NCI-H510A (cell line): ENCODE measurements at regions not wholly inside any gene's neighbourhood (a gene's known extent, or its start where the extent isn't known, plus 50 kb on each side); places are given as distances from the start of the nearest gene placed in this dataset.

Experiments used
- DNase-seq: peaks from one replicate; lab custom pipeline; 2025; lab: John Stamatoyannopoulos, UW

DNA sequence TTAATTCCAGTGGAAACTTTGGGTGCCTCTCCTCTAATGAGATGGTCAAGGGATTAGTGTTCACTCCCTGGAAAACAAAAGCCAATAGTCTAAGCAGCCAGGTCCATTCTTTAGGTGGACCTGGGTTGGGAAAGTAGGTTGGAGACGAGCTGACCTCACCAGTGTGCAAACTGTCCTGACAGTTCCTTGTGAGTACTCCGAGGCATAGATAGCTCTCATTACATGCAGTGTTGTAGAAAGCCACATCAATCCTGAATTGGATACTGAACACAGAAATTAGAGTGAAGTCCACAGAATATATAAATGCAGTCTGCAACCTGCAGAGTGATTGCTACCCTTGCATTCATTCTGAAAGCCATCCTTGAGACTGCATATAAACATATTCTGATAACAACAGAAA lies 675.1 kb upstream of the CXADR start:
- no peak for DNase-seq

DNA sequence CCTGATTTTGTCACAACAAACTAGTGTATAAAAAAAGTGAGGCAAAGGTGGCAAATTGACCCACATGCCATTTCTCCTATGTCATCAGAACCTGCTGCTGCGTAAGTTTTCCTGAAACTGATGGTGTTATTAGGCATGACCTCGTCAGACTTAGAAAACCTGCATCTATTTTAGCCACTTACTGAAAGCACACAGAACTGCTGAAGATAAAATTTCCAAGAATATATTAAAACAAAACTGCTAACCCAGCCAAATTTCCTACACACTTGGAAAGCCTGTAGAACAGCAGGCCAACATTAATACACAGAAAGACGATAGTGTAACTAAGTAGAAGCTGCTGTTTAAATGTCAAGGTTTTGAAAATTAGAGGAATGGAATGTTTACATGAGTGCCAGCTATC lies 674.5 kb upstream of the CXADR start:
- no peak for DNase-seq

DNA sequence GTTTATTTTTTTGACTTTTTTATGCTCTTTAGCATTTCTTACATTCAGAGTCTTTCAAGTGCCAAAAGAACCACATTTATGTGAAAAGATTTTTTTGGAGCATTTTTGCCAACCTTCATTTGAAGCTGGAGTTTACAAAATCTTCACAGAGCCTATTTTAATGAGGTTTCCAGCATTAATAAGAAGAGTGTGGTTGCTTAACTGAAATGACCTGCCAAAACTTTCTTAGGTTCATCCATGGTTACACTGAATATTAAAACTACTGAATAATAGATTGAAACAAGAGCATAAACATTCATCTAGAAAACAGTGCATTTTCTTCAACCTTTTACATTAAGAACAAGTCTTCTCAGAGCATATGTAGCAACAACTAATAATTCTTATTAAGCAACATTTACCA lies 672.3 kb upstream of the CXADR start:
- DNase-seq = no peak

DNA sequence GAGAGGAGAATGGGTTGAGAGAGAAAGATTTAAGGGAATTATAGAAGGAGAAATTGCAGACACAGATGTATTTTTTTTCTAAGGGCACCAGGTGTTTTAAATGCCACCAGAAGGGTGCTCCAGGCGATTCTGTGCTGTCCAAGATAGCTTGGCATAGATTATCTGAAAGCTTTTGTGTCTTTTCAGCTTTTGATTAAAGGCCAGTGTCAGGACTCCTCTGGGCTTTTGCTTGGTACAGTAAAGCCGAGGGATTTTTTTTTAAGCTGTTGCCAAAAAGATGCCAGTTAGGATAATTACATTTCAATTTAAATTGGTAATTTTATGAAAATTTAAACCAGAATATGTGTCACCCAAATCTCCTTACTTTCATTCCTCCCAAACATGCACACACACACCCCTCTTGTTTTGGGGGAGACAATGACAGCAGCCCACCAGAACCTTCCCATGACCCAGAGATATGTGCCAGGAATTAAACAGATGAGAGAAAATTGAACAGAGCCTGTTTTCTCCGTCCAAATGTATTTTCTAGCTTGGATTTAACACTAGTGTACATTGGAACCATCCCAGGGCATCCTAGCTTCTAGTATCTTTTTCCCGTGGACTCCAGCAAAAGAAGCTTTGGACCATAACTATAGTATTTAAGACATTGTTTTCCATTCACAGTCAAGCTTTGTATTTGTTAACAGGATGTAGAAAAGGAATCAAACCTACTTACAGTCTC lies 670.7 kb upstream of the CXADR start:
- no peak for DNase-seq

DNA sequence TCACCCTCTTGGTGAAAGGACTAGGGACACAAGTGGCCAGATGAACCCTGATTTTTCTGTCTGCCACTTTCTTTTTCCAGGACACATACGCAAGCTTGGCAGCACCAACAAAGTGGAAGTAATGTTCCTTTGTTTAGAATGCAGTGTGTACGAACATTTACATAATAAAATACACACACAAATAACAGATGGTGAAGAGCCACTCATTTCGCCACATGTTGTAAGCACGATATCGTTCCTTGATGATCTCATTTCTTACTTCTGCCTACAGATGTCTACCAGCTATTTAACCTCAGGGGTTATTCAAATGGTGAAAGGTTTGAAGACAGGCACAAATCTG lies 670.2 kb upstream of the CXADR start:
- no peak for DNase-seq

DNA sequence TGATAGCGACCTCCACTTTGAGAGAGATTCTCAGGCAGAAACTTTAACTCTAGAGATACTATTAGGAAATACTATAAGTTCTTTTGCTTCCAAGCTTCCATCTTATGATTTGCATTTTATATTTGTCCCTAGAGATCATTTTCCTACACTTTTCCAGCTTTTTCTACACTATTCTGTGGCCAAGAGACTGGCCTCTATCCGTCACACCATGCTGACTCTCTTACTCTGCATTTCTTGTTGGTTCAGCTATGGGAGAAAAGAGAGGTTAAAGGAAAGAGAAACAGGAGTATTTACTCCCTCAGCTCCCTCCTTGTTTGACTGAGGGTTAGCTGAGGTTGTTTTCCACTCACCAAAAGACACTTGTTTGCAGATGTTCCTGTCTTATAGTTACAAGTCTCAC lies 665.6 kb upstream of the CXADR start:
- no peak for DNase-seq

DNA sequence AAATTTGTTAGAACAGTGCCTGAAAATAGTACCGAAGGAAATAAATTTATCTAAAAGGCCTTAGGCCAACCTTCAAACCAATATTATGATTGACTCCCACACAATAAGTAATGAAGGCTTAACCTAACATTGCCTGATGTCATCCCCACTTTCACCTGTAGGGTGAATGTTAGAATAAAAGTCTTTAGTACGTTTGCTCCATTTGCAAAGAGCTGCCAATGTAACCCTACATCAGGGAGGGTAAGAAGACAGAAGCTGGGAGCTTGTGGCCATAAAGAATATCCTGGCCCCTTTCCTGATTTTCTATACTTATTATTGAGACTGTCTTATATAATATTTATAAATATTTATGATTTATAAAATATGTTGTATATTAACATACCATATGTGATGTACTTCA lies 661.8 kb upstream of the CXADR start:
- no peak for DNase-seq

DNA sequence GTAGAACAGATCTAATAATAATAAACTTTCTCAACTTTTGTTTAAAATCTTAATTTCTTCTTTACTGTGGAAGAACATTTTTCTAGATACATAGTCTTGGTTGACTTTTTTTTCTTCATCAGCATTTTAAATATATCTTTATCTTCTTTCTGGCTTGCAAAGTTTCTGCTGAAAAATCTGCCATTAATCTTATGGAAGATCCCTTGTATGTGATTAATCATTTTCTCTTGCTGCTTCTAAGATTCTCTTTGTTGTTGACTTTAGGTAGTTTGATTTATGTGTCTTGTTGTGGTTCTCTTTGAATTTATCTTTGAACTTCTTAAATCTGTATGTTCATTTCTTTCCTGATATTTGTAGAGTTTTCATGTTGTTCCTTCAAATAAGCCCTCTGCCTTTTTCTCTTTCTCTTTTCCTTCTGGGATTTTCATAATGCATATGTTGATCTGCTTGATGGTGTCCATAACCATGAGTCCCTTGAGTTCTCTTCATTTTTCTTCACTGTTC lies 657.6 kb upstream of the CXADR start:
- no peak for DNase-seq

DNA sequence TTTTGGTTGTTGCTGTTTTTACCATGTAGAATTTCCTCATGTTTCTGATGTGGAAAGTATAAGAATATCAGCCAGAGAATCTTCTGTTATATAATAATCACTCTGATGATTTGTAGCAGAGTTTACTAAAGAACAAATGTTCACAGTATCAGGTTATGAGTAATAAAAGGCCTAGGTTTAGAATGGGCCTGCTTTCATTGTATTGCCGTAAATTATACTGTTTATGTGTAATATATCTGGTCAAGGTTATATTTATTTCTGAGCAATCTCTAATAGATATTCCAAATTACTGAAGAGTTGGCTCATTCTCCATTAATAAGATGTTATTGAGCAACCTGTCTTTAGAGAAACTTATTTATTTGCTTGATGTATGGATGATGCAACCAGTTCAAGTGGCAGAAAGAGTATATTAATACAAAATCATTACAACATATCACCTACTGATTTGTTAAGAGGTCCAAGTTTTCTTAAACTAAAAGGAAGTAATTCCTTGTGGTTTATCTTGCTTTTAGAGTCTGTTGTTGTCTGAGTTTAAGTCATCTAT lies 649.4 kb upstream of the CXADR start:
- DNase-seq = no peak

DNA sequence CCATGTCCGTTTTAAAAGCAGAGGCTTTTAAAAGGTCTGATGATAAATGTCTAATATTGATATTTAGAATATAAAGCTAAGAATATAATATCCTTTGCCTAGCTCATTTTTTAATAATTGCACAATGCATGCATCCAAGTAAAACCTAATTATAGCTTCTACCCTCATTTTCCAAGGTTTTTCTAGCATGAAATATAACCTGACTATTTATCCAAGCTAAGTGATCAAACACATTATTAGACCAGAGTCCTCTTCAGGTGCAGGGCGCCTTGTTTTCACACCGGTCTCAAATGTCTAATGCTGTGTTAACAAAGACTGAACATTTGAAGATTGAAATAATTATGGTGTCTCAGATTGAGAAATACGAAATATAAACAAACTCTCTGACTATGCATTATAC lies 648.9 kb upstream of the CXADR start:
- no peak for DNase-seq

DNA sequence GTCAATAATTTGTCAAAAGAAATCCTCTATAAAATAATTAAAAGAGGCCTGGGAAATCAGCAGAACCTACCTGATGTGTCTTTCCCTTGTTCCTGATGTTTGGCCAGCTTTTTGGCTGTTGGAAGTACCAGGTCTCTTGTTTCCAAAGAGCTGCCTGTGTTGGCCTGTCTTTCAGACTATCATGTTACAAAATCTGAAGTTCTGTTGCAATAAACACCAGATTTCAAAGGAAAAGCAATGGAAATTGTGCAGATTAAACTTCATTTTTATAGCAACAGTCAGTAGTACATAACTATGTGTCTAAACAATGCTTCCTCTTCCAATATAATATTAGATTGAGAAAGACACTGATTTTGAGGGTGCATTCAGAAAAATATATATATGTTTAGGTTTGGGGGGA lies 647.2 kb upstream of the CXADR start:
- no peak for DNase-seq

DNA sequence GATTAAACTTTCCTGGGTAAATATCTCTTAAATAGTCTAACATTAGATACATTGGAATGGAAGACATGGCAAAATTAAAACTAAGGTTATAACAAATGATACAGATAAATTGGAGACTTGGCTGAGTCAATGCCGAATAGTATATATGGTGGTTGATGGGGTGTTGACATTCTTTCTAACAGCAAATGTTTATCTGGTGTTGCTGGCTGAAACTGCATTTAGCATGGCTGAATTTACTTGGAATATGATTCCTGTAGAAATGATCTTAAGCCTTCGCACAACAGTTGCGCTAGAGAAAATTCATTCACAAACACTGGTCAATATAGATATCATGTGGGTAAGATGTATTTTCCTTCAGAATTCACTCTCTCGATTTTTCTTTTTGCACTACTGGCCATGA lies 646.0 kb upstream of the CXADR start:
- no peak for DNase-seq

DNA sequence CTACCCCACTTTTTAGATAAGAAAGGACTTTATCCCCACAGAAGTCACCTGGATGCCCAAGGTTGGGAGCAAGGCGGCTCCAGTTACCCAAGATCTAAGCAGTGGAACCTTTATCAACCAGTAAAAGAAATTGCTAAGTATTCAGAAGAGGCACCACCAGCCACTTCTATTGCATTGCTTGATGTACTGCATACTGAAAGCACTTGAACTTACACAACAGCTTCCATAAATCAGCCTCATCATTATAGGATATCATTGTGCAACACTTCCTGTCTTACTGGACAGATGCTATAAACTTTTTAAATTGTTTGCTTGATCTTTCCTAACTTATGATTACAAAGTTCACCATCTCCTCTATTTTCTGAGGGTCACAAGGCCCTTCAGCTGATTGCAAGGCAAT lies 642.7 kb upstream of the CXADR start:
- DNase-seq = no peak

DNA sequence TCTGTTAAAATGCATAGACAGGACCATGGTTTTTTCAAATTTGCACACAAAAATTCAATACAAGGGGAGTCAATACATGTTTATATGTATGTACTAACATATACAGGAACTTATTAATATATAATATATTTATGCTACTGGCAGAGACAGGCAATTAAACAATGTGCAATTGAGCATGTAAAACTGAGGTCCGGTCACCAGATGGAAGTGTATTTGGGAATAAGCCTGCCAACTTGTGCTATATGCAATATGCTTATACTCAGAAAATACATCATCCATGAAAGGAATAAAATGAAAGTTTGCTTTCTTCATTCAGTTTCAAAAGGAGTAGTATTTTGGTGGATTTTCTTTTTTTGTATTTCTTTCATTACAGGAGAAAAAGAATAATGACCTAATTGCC lies 640.2 kb upstream of the CXADR start:
- DNase-seq = no peak

DNA sequence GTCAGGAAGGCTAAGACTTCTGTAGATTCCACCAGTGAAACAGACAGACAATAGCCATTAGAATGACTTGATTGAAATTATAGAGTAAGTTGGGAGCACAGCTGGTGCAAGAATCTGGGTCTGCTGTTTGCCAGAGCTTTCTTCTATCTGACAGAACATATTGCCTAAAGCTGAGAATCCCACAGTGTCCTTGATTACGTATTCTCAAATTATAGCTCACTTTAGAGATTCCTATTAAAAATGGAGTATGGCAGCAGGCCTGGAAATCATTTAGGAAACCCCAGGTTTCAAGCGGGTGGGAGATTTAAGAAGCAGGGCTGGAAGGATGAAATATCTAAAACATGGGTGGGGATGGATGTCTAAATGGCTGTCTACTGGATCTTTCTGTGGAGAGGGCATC lies 639.7 kb upstream of the CXADR start:
- DNase-seq = no peak

DNA sequence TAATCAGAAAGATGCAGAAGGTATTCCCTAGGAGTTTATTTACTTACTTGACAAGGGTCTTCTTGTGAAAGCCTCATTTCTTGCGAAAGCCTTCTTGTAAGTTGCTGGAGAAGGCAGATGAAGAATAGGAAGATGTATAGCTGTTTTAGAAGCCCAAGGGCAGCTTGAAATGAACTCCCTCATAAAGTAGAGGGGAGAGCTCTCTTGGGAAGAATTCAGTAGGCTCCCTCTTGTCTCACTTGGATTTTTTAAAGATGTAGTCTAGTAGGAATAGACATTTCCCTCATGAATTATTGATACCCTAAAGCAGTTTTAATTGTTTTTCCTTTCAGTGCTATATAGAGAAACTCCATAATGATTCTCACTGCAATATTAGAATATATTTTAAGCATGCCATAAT lies 639.2 kb upstream of the CXADR start:
- no peak for DNase-seq

DNA sequence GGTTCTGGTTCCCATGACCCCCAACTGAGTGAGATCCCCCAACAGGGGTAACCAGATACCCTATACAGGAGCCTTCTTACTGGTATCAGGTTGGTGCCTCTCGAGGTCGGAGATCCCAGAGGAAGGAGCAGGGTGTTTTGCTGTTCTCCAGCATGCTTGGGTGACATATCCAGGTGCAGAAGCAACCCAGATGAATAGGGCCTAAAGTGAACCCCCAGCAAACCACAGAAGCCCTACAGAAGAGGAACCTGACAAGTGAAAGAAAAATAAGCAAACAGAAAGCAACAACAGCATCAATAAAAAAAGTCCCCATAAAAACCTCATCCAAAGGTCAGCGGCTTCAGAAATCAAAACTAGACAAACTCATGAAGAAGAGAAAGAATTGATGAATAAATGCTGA lies 633.4 kb upstream of the CXADR start:
- no peak for DNase-seq

DNA sequence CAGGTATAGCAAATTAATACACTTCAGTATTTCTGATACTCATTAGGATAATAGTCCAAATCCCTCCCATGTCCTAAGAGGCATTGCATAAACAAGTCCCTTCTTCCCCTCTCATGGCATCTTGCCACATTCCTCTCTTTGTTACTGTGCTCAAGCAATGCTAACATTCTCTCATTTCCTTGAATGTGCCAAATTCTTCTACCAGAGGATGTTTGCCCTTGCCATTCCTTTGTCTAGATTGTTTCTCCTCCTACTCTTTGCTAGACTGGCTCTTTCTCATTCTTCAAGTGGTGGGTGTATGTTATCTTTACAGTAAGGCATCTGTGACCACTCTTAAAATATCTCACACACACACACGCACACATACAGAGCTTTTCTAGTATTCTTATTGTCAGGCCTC lies 621.0 kb upstream of the CXADR start:
- no peak for DNase-seq

DNA sequence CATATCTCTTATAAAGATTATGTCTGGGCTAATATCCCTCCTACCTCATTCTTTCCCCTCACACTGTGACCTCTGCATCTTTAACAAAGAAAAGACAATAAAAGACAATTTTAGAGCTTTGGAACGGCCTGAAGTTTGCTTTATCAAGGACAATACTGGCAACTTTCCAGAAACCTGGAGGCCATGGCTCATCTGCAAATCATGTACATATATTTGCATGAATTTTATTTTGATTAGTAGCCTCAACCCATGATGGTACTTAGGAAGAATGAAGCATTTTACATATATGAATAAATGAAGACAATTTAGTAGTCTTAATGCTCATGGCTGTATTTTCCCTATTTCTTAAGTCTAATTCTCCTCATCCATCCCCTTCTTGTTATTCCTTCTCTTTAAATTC lies 612.2 kb upstream of the CXADR start:
- DNase-seq = no peak

DNA sequence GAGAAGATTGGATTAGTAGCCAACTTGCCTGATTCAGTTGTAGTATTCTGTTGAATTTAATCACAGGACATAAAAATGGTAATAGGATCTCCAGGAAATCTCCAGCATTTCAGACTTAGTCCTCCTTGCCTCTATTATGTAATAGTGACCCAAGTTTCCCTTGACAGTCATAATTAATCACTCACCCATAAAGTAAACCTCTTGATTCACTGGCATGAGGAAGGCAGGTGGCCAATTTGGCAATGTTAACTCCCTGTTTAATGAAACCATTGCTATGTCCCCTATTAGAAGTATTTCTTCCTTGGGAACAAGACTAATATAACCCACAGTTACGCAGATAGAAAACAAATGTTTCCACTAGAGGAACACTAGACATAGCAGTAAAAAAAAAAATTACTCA lies 604.8 kb upstream of the CXADR start:
- DNase-seq = no peak

DNA sequence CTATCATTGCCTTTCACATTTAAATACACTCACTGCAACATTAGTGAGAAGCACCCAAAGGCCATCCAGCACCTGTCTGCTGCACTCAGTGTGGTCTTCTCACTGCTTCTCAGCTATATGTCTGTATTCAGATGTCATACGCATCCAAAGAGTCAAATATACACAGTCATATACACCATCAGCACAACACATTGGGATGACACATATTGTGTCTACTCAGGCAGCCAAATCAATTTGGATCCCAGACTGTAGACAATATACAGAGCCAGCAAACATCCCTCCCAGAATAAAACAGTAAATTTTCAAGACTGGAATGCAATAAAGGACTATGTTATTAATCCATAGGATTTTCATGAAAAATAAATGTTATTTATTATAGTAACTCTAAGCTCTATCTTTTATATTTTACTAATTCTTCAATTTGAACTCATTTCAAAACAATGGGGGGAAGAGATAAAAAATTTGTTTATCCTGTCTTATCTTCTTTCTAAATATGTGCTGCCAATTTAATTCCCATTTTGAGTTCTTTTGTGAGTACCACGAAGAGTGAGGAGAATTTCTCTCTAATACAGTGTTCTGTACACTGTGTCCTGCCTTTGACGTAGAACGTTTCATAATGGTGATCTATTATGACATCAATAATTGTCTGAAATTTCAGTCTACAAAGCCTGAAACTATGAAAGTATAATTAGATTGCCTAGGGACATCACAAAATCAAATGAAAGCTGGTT lies 602.2 kb upstream of the CXADR start:
- no peak for DNase-seq

DNA sequence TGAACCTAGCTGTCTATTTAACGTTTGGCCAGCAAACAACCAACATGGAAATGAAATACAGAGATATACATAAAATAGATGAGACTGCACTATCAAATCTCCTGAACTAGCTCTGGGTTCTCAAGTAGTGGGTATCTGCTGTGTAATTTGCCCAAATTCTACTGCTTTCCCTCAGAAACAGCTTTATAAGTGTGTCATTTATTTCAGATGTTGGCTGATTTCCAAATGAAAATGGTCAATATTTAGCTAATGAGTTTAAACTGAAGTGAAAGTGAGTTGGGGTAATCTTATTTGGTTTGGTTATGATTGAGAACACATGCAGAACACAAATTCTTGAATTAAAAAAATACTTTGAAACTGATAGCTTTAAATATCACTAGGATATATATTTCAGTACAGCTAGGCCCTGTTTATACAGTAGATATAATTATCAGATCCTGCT lies 601.7 kb upstream of the CXADR start:
- no peak for DNase-seq

DNA sequence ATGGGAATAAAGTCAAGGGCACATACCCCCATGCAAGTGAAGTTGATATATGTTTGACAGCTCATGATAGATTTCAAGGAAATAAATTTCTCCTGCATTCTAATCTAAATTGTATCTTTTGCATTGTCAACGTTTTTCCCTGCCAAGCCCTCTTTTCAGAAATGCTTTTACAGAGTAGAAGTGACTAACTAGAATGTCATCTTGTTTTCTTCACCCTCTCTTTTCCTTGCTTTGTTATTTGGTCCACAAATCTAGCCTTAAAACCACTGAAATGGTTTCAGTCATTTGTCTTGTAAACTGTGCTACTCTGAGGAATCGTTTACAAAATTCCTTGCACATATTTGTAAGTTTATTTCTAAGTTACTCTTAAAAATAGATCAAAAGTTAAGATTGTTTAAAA lies 600.8 kb upstream of the CXADR start:
- no peak for DNase-seq

DNA sequence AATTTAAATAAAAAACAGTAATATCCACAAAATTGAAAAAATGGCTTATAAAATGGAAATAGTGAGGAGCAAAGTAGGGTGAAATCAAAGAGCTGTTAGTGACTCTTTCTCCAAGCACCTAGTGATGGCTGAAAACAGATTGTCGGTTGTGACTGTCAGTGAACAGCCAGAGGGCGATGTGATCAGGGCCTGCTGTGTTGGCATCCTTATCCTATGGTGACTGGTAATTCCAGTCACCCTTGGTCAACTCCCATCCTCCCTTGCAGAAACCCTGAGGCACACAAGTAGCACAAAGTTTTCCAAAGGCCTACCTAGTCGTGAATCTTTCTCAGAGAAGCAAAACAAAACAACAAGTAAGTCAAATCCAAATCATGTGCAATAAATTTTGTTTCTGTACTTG lies 599.8 kb upstream of the CXADR start:
- no peak for DNase-seq
